ENCODE measurements at regions not wholly inside any gene's neighbourhood (a gene's known extent, or its start where the extent isn't known, plus 50 kb on each side); places are given as distances from the start of the nearest gene placed in this dataset.
"Not testable (repeated sequence)": the region's sequence is repeated elsewhere in the genome, so short reads cannot be mapped to it uniquely, and the experiment has no call there.

GRCh38 chr10:30742471-30742870, 112.9 kb upstream of the LYZL2 start:
- TF ChIP-seq CTCF (IDR thresholded peaks at IDR 0.05) (no peak), EZH2 (IDR thresholded peaks at IDR 0.05) (no peak), EZH2phosphoT487 (IDR thresholded peaks at IDR 0.05) (no peak)
- Histone ChIP-seq H3F3A (ENCODE audit: low read depth) (no peaks in the 10 kb centered on the region), H3K36me3 (no peaks in the 10 kb centered on the region), H3K27me3 (no peaks in the 10 kb centered on the region), H3K9ac (no peak overlapping the region), H3K4me2 (no peak overlapping the region), H3K27ac (no peak overlapping the region), H3K4me1 (no peaks in the 10 kb centered on the region), H3K9me3 (ENCODE audit: low read depth) (no peaks in the 10 kb centered on the region), H3K4me3 (no peak overlapping the region), H4K20me1 (ENCODE audit: low read depth) (no peaks in the 10 kb centered on the region), H2AFZ (replicated peaks) (no peak overlapping the region), H3K79me2 (ENCODE audit: low read depth) (no peaks in the 10 kb centered on the region)
- H3K27me3 Mint-ChIP-seq (ENCODE audit: insufficient read depth, low read depth), result peaks cover 6% of the 10 kb centered on the region
- no peak for DNase-seq (ENCODE audit: low spot score)
- H3K36me3 Mint-ChIP-seq, result no peaks in the 10 kb centered on the region
- no peaks in the 10 kb centered on the region for H3K4me1 Mint-ChIP-seq
- no peak overlapping the region for H3K27ac Mint-ChIP-seq
- H3K9me3 Mint-ChIP-seq, result no peaks in the 10 kb centered on the region
- no peak overlapping the region for H3K4me3 Mint-ChIP-seq

- not testable (repeated sequence) for H3K27me3 Mint-ChIP-seq (ENCODE audit: insufficient read depth, low read depth); H3K36me3 Mint-ChIP-seq; H3K9me3 Mint-ChIP-seq; H3K4me3 ChIP-seq; H3K4me2 ChIP-seq; H3K4me1 ChIP-seq; H3K27me3 ChIP-seq; H4K20me1 ChIP-seq (ENCODE audit: low read depth); DNase-seq (ENCODE audit: low spot score); H3K79me2 ChIP-seq (ENCODE audit: low read depth); H3K4me3 Mint-ChIP-seq; H3K27ac Mint-ChIP-seq; H3K27ac ChIP-seq; H3K9me3 ChIP-seq (ENCODE audit: low read depth); H3K36me3 ChIP-seq; H2AFZ ChIP-seq (replicated peaks); H3K9ac ChIP-seq; H3K4me1 Mint-ChIP-seq; H3F3A ChIP-seq (ENCODE audit: low read depth)
Observed at GRCh38 chr10:30740774-30741173, 111.2 kb upstream of the LYZL2 start.

DNA sequence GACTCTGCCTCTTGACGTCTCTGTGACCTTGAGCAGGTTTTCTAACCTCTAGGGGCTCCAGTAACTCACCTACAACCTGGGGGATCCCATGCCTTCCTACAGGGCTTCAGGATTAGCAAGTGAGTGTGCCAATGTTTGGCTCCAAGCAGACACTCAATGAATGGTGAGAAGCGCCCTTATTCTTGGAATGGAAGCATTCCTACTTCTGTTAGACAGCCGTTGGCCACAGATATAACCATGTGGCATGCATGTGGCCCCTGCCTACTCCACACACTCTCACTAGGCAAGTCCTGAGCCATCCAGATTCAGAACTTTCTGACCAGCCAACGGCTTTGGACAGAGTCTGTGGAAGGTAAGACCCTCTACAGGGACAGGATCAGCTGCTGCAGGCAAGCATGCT, 108.9 kb upstream of the LYZL2 start:
- H3K27me3 Mint-ChIP-seq (ENCODE audit: insufficient read depth, low read depth), result peaks cover 4% of the 10 kb centered on the region
- TF ChIP-seq EZH2 (IDR thresholded peaks at IDR 0.05), result no peak
- no peak for TF ChIP-seq EZH2phosphoT487 (IDR thresholded peaks at IDR 0.05)
- TF ChIP-seq CTCF (IDR thresholded peaks at IDR 0.05), result no peak
- Histone ChIP-seq H3K27me3 (no peaks in the 10 kb centered on the region), H3K27ac (no peak overlapping the region), H2AFZ (replicated peaks) (no peak overlapping the region), H4K20me1 (ENCODE audit: low read depth) (no peaks in the 10 kb centered on the region), H3K4me2 (no peak overlapping the region), H3K79me2 (ENCODE audit: low read depth) (no peaks in the 10 kb centered on the region), H3K36me3 (no peaks in the 10 kb centered on the region), H3K9me3 (ENCODE audit: low read depth) (no peaks in the 10 kb centered on the region), H3K4me3 (no peak overlapping the region), H3K4me1 (no peaks in the 10 kb centered on the region), H3K9ac (no peak overlapping the region), H3F3A (ENCODE audit: low read depth) (no peaks in the 10 kb centered on the region)
- no peaks in the 10 kb centered on the region for H3K36me3 Mint-ChIP-seq
- H3K4me3 Mint-ChIP-seq, result no peak overlapping the region
- no peak for DNase-seq (ENCODE audit: low spot score)
- no peaks in the 10 kb centered on the region for H3K9me3 Mint-ChIP-seq
- peaks cover 5% of the 10 kb centered on the region for H3K4me1 Mint-ChIP-seq
- no peak overlapping the region for H3K27ac Mint-ChIP-seq

DNA sequence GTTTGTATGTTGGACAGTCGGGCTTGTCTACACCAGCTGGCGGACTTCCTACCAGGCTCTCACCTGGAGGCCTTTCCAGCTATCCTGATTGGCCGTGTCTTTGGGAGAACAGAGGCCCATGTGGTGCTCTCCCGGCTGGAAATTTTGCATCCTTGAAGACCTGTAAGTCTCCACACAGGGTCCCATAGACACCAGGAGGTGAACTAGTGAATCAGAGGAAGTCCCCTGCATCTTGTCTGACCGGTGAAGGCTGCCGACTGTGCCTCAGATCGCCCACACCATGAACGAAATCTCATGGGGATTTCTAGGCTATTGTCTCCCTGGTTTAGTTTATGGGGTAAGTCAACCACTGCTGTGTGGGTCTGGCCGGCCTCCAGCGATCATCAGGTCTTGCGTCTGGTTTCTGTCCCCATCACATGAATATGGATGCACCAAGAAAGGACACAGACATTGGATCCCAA, 108.4 kb upstream of the LYZL2 start:
- H3K4me2 ChIP-seq, result no peak overlapping the region
- H3K9me3 ChIP-seq (ENCODE audit: low read depth), result no peaks in the 10 kb centered on the region
- H3K27me3 ChIP-seq, result no peaks in the 10 kb centered on the region
- Mint-ChIP-seq H3K9me3 (no peaks in the 10 kb centered on the region), H3K27ac (no peak overlapping the region), H3K4me1 (peaks cover 5% of the 10 kb centered on the region), H3K27me3 (ENCODE audit: insufficient read depth, low read depth) (peaks cover 4% of the 10 kb centered on the region), H3K36me3 (no peaks in the 10 kb centered on the region), H3K4me3 (no peak overlapping the region)
- no peak overlapping the region for H2AFZ ChIP-seq (replicated peaks)
- H3K4me1 ChIP-seq, result no peaks in the 10 kb centered on the region
- DNase-seq (ENCODE audit: low spot score), result no peak
- no peaks in the 10 kb centered on the region for H3F3A ChIP-seq (ENCODE audit: low read depth)
- no peak overlapping the region for H3K4me3 ChIP-seq
- no peak overlapping the region for H3K9ac ChIP-seq
- no peaks in the 10 kb centered on the region for H4K20me1 ChIP-seq (ENCODE audit: low read depth)
- H3K27ac ChIP-seq, result no peak overlapping the region
- H3K79me2 ChIP-seq (ENCODE audit: low read depth), result no peaks in the 10 kb centered on the region
- TF ChIP-seq CTCF (IDR thresholded peaks at IDR 0.05), result no peak
- TF ChIP-seq EZH2phosphoT487 (IDR thresholded peaks at IDR 0.05), result no peak
- no peak for TF ChIP-seq EZH2 (IDR thresholded peaks at IDR 0.05)
- H3K36me3 ChIP-seq, result no peaks in the 10 kb centered on the region
